ENCODE measurements at regions not wholly inside any gene's neighbourhood (a gene's known extent, or its start where the extent isn't known, plus 50 kb on each side); places are given as distances from the start of the nearest gene placed in this dataset.

GRCh38 chr1:118621839-118622238, 366.3 kb downstream of the TBX15 start (continued):
- TF ChIP-seq ZNF462 (CRISPR knock-in tag; IDR thresholded peaks at IDR 0.05) (no peak), STAT1 (IDR thresholded peaks at IDR 0.05; ENCODE audit: unreplicated experiment) (no peak)

- Histone ChIP-seq H3K9me2 (ENCODE audit: insufficient read depth) (peaks cover 5% of the 10 kb centered on the region; the same call in 1 of the 2 replicates), H3K79me2 (replicated peaks; ENCODE audit: insufficient read depth) (no peaks in the 10 kb centered on the region), H3K4me2 (no peak overlapping the region), H3K27ac (ENCODE audit: low read depth) (no peak overlapping the region), H2AFZ (no peak overlapping the region), H4K20me1 (replicated peaks; ENCODE audit: insufficient read depth) (no peaks in the 10 kb centered on the region), H3K4me3 (no peak overlapping the region), H3K36me3 (ENCODE audit: insufficient read depth) (no peaks in the 10 kb centered on the region), H3K4me1 (ENCODE audit: insufficient read depth) (no peaks in the 10 kb centered on the region), H3F3A (replicated peaks; ENCODE audit: low read depth) (no peaks in the 10 kb centered on the region), H3K27me3 (ENCODE audit: insufficient read depth) (no peaks in the 10 kb centered on the region)
- Mint-ChIP-seq H3K27me3 (ENCODE audit: insufficient read depth, low read depth, poor library complexity) (peaks cover 8% of the 10 kb centered on the region), H3K4me1 (no peaks in the 10 kb centered on the region; the same call in 2 of the 3 replicates), H3K4me3 (no peak overlapping the region), H3K9me3 (no peaks in the 10 kb centered on the region), H3K36me3 (ENCODE audit: low read depth) (no peaks in the 10 kb centered on the region; the same call in 2 of the 3 replicates), H3K27ac (no peak overlapping the region)
- no peak for DNase-seq (ENCODE audit: low spot score)
- ATAC-seq = no peak
- TF ChIP-seq JUNB (IDR thresholded peaks at IDR 0.05; ENCODE audit: unreplicated experiment) (no peak), CREB1 (CRISPR knock-in tag; IDR thresholded peaks at IDR 0.05; ENCODE audit: low read depth) (no peak), ZNF114 (CRISPR knock-in tag; IDR thresholded peaks at IDR 0.05) (no peak), CTCF (conservative IDR thresholded peaks at IDR 0.05; ENCODE audit: low read depth in 2 of 2) (no peak), EZH2phosphoT487 (IDR thresholded peaks at IDR 0.05; ENCODE audit: unreplicated experiment) (no peak), STAT1 (IDR thresholded peaks at IDR 0.05; ENCODE audit: unreplicated experiment) (no peak), ZNF331 (CRISPR knock-in tag; IDR thresholded peaks at IDR 0.05; ENCODE audit: low read depth) (no peak)
Observed at GRCh38 chr1:118618618-118619340, 369.4 kb downstream of the TBX15 start.
